Activated T-cell treated with anti-CD3 and anti-CD28 coated beads for 4 hours (primary cell): ENCODE measurements at regions not wholly inside any gene's neighbourhood (a gene's known extent, or its start where the extent isn't known, plus 50 kb on each side); places are given as distances from the start of the nearest gene placed in this dataset.
"Not testable (repeated sequence)": the region's sequence is repeated elsewhere in the genome, so short reads cannot be mapped to it uniquely, and the experiment has no call there.

Experiments
- DNase-seq: peaks from one replicate; pipeline ENCODE4 v3.0.0-alpha.2; 2020

DNA sequence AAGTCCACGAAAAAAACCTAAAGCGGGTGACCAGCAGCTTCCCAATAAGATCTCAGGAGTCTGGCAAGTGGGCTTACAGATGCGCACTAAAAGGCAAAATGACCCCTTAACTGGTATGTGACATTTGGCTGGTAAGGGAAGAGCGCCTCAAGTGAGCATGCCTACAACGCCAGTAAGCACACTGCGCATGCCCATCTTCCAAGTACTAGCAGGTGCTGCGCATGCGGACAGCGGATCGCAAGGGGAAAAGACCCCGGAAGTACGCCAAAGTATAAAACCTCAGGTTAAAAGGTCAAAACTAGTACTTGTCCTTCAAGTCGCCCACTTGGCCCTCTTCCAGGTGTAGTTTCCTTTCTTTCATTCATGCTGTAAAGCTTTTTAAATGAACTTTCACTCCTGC lies 518.5 kb upstream of the MDGA2 start:
- no peak for DNase-seq

DNA sequence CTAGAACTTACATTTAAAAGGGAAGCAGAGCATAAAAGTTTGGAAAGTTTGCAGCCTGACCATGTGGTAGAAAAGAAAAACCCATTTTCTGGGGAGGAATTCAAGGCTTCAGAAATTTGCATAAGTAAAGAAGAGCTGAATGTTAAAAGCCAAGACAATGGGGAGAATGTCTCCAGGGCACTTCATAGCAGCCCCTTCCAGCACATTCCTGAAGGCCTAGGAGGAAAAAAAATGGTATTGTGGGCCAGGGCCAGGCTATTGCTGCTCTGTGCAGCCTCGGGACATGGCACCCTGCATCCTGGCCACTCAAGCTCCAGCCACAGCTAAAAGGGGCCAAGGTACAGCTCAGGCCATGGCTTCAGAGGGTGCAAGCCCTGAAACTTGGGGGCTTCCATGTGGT lies 474.2 kb upstream of the MDGA2 start:
- DNase-seq, result not testable (repeated sequence)

DNA sequence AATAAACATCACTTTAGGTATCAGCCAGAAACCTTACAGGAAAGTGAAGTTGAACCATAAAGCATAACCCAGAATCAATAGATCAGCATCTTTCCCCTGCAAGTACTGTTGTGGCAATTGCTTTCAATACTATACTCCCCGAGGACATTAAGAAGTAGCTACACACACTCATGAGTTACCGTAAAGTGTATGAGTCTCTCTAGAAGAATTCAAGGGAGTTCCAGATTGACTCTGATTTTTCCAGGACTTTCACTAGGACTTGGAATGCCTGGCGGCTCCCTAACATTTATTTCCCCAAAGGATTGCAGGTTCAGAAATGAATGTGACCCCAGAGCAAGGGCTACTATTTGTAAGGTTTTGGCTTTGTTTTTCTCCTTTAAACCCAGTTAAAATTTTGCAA lies 465.4 kb upstream of the MDGA2 start:
- DNase-seq, result no peak

DNA sequence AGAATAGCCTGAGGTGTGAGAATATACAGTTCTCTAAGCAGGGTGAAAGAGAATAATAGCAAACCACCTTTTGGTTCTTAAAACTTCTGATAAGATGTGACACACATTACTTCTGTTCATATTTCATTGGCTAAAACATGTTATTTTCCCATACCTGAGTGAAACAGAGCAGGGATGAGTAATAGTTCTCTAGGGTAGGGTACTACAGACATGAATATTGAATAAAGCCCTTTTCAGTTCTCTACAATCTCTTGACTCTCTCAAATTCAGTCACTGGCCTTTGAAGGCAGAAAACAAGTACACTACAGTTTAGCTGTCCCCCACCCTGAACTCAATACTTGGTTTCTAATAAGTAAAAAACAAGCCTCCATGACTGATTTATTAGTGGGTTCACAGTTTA lies 454.1 kb upstream of the MDGA2 start:
- DNase-seq, result no peak

DNA sequence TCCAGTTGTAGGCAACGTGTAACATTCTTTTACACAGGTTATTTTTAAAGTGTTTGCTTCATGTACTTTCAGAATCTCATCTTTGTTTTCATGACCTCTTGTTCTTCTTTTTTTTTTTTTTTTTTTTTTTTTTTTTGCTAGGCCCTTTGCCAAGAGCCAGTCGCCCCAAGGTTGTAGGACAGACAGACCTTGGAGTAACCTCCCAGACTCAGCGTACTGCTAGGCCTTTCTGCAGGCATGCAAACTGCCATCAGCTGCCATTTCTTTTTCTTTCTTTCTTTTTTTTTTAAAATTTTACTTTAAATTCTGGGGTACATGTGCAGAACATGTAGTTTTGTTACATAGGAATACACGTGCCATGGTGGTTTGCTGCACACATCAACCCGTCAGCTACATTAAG lies 452.3 kb upstream of the MDGA2 start:
- no peak for DNase-seq

DNA sequence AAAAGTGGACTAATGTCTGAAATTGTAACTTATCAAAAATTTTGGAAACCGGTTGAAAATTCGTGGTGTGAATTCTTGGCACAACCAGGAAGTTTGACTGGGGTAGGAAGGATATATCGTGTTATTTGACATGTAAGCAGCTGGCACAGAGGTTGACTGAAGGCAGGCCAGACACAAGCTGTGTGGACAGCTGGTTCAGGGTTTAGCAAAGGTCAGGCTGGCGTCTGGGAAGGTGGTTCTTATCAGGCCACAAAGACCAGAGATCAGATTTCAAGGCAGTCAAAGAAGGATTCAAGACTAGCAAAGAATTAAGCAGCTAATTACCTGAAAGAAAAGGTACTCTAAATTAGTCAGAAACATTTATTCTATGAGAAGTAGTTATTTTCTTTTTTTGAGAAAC lies 450.2 kb upstream of the MDGA2 start:
- DNase-seq, result no peak

DNA sequence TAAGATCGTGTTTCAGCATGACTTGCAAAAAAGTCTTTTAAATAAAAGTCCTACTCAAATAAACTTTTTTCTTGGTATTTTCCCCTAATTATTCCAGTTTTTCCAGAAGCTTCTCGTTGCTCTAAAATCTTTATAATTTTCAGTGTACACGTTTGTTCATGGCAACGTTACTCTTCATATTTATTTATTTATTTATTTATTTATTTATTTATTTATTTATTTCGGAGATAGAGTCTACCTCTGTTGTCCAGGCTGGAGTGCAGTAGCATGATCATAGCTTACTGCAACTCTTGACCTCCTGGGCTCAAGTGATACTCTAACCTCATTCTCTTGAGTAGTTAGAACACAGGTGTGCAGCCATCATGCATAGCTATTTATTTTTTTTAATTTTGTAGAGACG lies 438.3 kb upstream of the MDGA2 start:
- DNase-seq, result no peak

DNA sequence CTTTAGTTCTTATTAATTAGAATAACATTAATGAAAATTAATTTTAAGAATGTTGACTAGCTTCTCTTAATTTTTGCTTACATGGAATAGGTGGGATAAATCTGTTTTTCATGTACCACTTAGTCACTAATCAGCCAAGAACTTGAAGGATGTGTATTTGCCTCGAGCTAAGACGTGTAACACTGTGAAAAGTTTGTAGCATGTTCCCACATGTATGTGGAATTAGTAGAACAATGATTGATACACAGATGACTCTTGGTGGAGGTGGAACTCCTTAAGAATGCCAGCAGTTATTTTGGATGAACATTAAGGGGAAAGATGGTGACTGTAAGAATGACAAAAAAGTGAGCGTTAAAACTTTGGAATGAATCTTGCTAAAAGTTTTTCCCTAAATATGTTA lies 435.7 kb upstream of the MDGA2 start:
- DNase-seq, result no peak

DNA sequence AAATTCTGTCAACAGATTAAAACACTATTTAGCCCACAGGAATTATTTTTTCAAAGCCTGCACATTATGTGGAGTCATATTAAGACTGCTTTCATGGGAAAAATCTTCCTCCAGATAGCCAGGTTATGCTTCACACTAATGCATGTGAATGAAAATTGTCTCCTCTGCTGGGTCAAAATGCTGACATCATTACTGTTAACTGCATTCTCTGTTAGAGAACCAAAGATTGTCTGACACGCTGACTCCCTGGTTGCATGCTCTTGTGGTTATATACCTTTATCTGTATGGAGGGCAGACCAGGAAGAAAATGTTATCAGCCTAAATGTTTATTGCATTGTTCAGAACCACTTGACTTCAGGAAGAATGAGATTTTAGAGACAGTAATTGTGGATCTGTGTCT lies 432.2 kb upstream of the MDGA2 start:
- DNase-seq, result no peak

DNA sequence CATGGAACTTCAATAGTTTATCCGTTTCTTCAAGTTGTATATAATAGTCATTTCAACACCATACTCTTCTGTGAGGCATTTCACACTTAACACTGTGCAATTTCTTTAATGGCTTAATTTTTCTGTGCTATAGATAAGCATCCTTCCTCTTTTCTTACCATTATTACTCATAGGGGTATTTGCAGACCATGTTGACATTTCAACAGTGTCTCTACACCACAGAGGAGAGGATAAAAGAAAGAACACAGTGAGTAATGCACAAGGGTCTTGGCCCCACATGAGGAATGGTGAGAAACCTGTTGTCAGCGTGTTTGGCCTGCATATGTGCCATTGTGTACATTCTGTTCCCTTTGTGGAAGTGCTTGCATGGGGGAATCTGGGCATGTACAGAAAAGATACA lies 421.5 kb upstream of the MDGA2 start:
- no peak for DNase-seq

DNA sequence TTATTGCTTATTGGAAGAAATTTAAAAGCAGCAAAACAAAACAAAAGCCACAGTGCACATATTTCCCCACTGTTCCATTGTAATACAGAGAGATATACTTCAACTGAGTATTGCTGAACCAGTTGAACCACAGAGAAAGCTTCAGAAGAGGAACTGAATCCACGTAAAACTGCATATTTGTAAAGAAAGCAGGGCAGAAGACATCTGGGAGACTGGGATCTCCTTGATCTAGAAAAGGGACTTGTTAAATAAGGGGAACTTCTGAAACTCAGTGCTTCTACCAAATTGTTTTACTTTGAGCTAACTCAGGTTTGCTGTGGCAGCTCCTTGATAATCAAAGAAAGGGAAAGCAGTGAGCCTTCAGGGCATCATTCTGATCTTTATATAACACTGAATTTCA lies 411.1 kb upstream of the MDGA2 start:
- DNase-seq, result no peak

DNA sequence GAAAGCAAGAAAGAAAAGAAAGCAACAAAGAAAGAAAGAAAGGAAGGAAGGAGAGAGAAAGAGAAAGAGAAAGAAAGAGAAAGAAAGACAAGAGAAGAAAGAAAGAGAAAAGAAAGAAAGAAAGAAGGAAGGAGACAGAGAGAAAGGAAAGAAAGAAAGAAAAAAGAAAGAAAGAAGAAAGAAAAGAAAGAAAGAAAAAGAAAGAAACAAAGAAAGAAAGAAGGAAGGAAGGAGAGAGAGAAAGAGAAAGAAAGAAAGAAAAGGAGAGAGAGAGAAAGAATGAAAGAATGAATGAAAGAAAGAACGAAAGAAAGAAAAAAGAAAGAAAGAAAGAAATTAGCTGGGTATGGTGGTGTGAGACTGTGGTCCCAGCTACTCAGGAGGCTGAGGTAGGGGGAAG lies 400.1 kb upstream of the MDGA2 start:
- no peak for DNase-seq

DNA sequence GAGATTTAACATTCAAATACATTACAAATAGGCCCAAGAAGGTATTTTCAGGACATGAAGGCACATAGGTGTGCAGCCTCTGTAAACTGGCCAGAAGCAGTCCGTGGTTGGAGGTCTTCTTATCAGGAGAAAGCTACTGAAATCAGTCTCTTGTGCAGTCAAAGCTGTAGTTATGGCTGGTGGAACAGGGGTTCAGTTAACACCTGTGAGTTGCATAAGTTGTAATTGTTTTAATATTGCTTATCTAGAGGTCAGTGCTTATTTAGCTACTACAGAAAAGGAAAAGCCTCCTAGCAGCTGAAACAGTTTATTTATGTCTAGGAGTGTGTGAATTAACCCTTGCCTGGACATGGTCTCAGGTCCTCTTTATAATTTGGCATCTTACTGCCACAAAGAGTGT lies 377.6 kb upstream of the MDGA2 start:
- no peak for DNase-seq

DNA sequence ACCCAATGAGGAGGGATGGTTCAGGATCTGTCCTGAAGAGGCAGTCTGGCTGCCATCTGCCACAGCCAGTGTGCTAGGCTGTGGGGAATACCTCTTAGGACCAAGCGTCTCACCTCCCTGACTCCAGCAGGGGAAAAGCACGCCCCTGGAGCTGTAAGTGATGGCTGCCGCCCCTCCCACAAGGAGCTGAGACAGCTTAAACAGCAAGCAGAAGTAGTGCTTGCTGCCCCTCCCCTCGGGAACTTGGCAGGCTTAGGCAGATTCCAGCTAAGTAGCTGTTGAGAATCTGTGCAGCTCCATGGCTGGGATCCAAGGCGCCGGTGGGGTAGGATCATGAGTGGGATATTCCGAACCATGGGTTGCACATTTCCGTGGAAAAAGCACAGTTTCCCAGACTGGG lies 360.4 kb upstream of the MDGA2 start:
- no peak for DNase-seq

DNA sequence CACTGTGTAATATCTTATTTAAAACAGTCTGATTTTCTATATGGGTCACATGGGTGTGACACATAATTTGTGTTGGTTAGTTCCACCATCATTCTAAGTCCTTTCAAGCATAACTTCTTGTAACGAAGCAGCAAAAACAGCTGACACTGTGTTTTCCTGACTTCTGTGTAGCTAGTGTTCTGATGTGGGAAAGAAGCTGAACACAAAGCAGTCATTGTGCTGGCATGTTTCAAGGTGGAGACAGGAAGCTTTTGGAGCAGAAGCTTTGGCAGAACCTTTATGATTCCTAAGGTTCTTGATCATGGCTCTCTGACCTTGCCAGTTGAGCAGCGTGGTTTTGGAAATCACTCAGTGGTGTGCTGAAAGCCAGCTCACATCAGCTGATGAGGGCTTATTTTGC lies 351.7 kb upstream of the MDGA2 start:
- DNase-seq, result no peak

DNA sequence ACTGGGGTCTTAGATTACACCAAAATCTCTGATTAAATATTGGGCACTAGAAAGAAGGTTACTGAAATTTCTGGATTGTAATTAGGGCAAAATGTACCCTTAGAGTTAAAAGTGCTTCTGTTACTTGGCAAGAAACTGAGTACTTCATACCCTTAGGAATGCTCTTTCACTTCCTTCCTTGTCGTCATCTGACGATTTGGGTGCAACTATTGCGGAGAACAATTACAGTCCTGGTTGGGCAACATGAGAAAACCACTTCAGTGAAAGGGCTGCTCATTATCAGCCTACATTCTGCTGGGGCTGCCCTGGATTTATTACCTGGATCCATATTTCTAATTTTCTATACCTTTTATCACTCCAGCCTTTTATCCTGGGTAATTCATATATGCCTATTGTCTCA lies 348.5 kb upstream of the MDGA2 start:
- no peak for DNase-seq

DNA sequence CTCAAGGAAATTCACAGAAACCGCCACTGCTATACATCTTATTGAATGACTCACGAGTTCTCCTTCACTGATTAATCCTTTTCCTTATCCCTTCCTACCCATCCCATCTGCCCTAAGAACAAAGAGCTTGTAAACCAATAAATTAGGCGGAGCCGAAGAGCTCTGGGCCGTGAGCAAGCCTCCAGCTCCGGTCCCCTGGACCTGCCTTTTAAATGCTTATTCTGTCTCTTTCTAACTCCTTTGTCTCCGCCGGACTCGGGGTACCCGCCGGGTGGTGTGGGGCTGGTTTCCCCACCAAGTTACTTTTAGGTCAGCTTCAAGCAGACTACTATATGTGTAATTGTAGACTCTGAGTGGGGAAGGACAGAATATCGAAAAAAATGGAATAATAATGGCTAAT lies 336.1 kb upstream of the MDGA2 start:
- DNase-seq, result not testable (repeated sequence)

DNA sequence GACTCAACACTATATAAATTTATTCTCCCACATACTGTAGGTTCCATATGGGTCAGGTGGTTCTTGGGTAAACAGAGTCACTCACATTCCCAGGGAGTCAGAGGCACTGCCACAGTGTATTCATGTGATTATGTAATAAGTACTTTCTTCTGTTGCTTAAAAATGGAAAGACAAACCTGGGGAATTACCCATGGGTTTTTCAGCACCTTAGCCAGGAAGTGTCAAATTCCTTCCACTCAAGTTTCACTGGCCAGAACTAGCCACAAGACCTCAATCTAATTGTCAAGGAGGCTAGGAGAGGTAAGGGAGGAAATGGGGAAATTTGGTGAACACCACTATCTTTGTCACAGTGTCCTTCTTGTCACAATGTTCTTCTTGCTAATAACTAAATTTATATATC lies 333.2 kb upstream of the MDGA2 start:
- DNase-seq, result no peak

DNA sequence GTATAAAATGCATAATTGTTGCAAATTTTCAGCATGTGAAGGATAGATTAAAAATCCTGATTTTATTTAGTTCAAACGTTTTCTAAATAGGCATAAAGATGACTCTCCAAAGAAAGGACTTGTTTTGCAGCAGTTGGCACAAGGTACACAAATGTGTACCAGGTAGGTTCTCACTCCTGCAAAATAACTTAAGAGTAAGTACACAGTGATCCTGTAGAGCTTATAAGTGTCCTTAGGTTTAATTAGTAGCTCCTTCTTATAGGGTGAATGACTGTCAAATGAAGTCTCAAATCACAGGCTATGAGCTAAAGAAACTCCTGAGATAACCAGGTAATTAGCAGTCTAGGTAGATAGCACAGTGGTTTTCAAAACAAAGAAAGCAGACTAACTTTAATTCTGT lies 330.6 kb upstream of the MDGA2 start:
- DNase-seq, result no peak

DNA sequence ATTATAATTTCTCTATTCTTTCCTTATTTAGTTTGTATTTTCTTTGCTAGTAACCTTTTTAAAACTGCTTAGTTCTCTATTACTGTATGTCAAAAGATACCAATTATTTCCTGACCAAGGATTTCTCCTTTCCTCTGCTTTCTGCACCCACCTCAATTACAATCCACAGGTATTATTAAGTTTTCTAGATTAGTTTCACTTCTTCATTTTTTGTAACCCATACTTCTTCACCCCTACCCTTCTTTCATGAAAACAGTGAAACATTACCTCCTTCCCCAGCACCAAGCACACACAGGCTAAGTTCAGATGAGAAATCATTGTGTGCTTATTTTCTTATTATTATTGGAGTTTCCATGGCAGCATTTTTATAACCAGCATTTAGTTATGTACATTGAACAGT lies 318.5 kb upstream of the MDGA2 start:
- DNase-seq, result no peak

DNA sequence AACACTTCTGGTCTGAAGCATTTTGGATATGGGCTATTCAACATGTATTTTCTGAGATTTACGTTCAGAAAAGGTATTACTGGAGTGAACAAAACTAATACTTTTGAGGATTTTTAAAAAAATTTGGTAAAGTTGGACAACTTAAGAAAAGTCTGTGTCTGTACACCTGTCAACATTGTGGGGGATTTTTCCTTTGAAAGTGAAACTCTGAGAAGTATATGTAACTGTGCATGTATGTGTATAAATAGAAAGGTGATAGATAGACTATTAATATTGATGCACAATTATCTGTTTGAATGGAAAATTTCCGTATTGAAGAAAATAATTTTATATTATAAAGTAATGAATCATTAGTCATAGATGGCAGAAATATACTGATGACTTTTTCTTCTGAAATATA lies 312.8 kb upstream of the MDGA2 start:
- DNase-seq, result no peak

DNA sequence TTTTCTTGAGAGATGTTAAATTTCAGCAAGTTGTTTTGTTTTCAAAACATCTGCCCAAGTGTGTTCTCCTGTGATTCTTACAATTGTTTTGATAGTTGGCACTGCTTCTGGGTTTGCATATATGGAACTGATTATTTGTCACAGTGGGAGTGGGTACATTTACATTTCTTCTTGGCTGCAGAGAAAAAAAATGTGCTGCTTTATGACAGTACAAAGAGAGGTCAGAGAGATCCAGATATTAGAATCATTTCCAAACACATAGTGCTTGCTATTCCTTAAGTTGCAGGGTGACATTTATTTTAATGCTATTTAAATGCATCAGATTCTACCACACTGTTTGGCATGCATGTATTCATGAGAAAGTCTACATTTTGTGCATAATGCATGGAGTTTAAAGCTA lies 303.5 kb upstream of the MDGA2 start:
- no peak for DNase-seq

DNA sequence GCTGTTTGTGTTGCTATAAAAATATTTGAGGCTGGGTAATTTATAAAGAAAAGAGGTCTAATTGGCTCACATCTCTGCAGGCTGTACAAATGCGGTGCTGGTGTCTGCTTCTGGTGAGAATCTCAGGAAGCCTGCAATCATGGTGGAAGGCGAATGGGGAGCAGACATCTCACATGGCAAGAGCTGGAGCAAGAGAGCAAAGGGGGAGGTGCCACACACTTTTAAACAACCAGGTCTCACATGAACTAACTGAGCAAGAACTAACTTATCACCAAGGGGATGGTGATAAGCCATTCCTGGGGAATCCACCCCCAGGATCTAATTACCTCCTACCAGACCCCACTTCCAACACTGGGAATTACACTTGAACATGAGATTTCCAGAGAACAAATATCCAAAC lies 300.7 kb upstream of the MDGA2 start:
- no peak for DNase-seq

DNA sequence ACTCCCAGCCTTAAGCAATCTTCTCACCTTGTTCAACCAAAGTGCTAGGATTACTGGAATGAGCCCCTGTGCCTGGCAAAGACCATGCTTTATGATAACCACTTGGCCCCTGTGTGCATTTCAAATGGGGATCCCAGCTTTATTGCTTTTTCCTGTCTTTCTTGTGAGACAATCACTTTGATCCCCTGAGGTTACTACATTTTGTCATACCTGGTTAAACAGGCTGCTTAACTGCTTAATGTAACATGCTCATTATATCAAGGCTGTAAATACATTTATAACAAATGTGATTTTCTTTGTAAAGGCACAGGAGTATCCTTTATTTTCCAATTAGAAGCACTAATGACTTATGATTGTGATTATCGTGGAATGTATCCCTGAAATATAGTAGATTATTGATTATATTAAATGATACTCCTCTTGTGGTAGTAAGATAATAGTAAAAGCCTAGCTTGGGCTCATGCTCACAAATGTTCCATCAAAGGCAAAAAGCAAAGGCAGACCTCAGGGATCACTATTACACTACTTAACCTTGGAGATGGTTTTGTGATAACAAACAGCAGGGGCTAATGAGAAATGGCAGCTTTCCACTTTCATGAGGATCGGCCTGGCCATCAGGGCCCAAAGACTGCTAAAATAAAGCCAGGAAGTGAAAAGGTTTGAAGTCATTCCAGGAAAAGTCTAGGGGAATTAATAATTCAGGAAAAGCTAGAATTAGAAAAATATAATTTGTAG lies 290.8 kb upstream of the MDGA2 start:
- no peak for DNase-seq

DNA sequence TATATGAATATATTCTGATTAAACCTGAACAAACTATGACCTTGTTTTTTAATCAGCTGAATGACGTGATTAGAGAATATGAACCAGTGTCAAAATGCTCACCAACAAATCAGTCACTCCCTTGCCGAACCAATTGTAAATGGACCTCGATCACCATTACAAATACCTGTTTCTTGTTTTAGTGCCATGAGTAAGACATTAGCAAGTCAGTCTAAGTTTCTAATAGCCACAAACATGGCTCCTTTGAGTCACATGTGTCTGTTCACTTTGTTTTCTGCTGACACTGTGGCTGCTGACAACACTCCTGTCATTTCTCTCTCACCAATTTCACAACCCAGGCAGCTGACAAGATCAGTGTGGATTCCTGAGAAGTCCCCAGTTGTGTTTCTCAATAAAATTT lies 286.2 kb upstream of the MDGA2 start:
- DNase-seq, result no peak

DNA sequence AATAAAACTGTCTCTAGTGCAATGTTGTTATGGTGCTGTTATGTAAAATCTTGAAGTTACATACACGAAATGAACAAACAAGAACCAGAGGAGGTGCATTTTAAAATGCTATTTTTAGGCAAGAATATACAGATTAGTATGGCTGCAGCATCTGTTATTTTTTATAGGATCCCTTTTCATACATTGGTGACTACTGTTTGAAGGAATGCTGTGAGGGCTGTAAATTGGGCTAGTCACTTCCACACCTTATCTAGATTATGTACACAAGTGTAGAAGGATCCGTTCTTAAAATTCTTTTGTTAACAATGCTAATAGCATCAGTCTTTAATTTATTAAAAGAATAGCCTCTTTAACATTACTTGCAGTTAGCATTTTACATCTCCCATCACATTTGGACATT lies 284.3 kb upstream of the MDGA2 start:
- DNase-seq, result no peak
